Peyer's patch (tissue), 4 donors: ENCODE measurements at regions not wholly inside any gene's neighbourhood (a gene's known extent, or its start where the extent isn't known, plus 50 kb on each side); places are given as distances from the start of the nearest gene placed in this dataset.

Source experiments
- DNase-seq, 3 donors: peaks; one replicate each; pipeline ENCODE4 v3.0.0-alpha.2; 2017 to 2019
- H3K27ac ChIP-seq, 4 donors: fragments of 200-600 bp; sonication (generic); one replicate each; pipeline ENCODE4 v1.5.1; 2016 to 2019
- H3K27me3 ChIP-seq, 2 donors: fragments of 200-600 bp; sonication (generic); one replicate each; pipeline ENCODE4 v1.5.1; 2019
- H3K36me3 ChIP-seq, 3 donors: fragments of 200-600 bp; sonication (generic); one replicate each; pipeline ENCODE4 v1.5.1; 2016 to 2019
- H3K4me1 ChIP-seq, 4 donors: fragments of 200-600 bp; sonication (generic); one replicate each; pipeline ENCODE4 v1.5.1; 2016 to 2019
- H3K4me3 ChIP-seq, 4 donors: fragments of 200-600 bp; sonication (generic); 1 replicate in 3 of 4; 2 replicates in 1 of 4; pipeline ENCODE4 v1.5.1; 2016 to 2019; ENCODE audit warnings: mild to moderate bottlenecking in 1 of 4
- H3K9me3 ChIP-seq, 4 donors: fragments of 200-600 bp; sonication (generic); one replicate each; pipeline ENCODE4 v1.5.1; 2016 to 2019; ENCODE audit warnings: mild to moderate bottlenecking in 1 of 4
- CTCF ChIP-seq, 6 experiments: fragments of 450-650 bp in 4 of 6; fragments of 200-600 bp in 2 of 6; sonication (generic) in 1 of 6; IDR thresholded peaks; one replicate each; pipeline ENCODE4 v1.5.1; 2017 to 2019; ENCODE audit warnings: antibody characterized with exemption in 6 of 6, mild to moderate bottlenecking in 3 of 6, moderate library complexity in 1 of 6
- POLR2A ChIP-seq, 2 donors: fragments of 450-650 bp; IDR thresholded peaks; one replicate each; pipeline ENCODE4 v1.5.1; 2017; ENCODE audit warnings: antibody characterized with exemption in 2 of 2, mild to moderate bottlenecking in 2 of 2, moderate library complexity in 2 of 2

- no peak for DNase-seq
- H3K36me3 ChIP-seq = no peaks in the 10 kb centered on the region
- TF ChIP-seq POLR2A (IDR thresholded peaks at IDR 0.05) (no peak), CTCF (IDR thresholded peaks at IDR 0.05) (peak in 4 of 6 experiments; percentile 17 to 47 (median 36))
- H3K9me3 ChIP-seq = no peaks in the 10 kb centered on the region
- no peaks in the 10 kb centered on the region for H3K27me3 ChIP-seq
- H3K27ac ChIP-seq = no peak overlapping the region
- no peak overlapping the region for H3K4me3 ChIP-seq
- H3K4me1 ChIP-seq = no peaks in the 10 kb centered on the region
Measured at GRCh38 chr5:86968301-86968753, 299.4 kb upstream of the RASA1 start.

GRCh38 chr5:86970361-86970760, 297.3 kb upstream of the RASA1 start:
- Histone ChIP-seq H3K4me1 (no peaks in the 10 kb centered on the region), H3K9me3 (no peaks in the 10 kb centered on the region), H3K27ac (no peak overlapping the region), H3K36me3 (no peaks in the 10 kb centered on the region), H3K27me3 (no peaks in the 10 kb centered on the region), H3K4me3 (no peak overlapping the region)
- DNase-seq = no peak
- no peak for TF ChIP-seq CTCF (IDR thresholded peaks at IDR 0.05)
- no peak for TF ChIP-seq POLR2A (IDR thresholded peaks at IDR 0.05)

- no peaks in the 10 kb centered on the region for H3K9me3 ChIP-seq
- no peaks in the 10 kb centered on the region for H3K4me1 ChIP-seq
- no peak overlapping the region for H3K4me3 ChIP-seq
- no peak overlapping the region for H3K27ac ChIP-seq
- no peak for DNase-seq
- no peaks in the 10 kb centered on the region for H3K36me3 ChIP-seq
- TF ChIP-seq CTCF (IDR thresholded peaks at IDR 0.05) = peak in 3 of 6 experiments; percentile 19 to 27 (median 26)
- no peak for TF ChIP-seq POLR2A (IDR thresholded peaks at IDR 0.05)
- no peaks in the 10 kb centered on the region for H3K27me3 ChIP-seq
Measured at GRCh38 chr5:86971034-86971571, 296.6 kb upstream of the RASA1 start.

- Histone ChIP-seq H3K27ac (no peak overlapping the region), H3K9me3 (no peaks in the 10 kb centered on the region), H3K27me3 (no peaks in the 10 kb centered on the region), H3K4me3 (no peak overlapping the region), H3K4me1 (no peaks in the 10 kb centered on the region), H3K36me3 (no peaks in the 10 kb centered on the region)
- no peak for DNase-seq
- no peak for TF ChIP-seq POLR2A (IDR thresholded peaks at IDR 0.05)
- TF ChIP-seq CTCF (IDR thresholded peaks at IDR 0.05) = no peak
Measured at GRCh38 chr5:86974955-86975354, 292.7 kb upstream of the RASA1 start.

GRCh38 chr5:86977190-86977589, 290.5 kb upstream of the RASA1 start:
- DNase-seq = no peak
- Histone ChIP-seq H3K27me3 (no peaks in the 10 kb centered on the region), H3K4me1 (no peaks in the 10 kb centered on the region), H3K9me3 (no peaks in the 10 kb centered on the region), H3K27ac (no peak overlapping the region), H3K36me3 (no peaks in the 10 kb centered on the region), H3K4me3 (no peak overlapping the region)
- TF ChIP-seq POLR2A (IDR thresholded peaks at IDR 0.05) (no peak), CTCF (IDR thresholded peaks at IDR 0.05) (no peak)

- no peak for DNase-seq
- no peaks in the 10 kb centered on the region for H3K36me3 ChIP-seq
- no peak overlapping the region for H3K4me3 ChIP-seq
- TF ChIP-seq POLR2A (IDR thresholded peaks at IDR 0.05) = no peak
- TF ChIP-seq CTCF (IDR thresholded peaks at IDR 0.05) = no peak
- H3K27ac ChIP-seq = no peak overlapping the region
- H3K27me3 ChIP-seq = no peaks in the 10 kb centered on the region
- H3K9me3 ChIP-seq = no peaks in the 10 kb centered on the region
- H3K4me1 ChIP-seq = no peaks in the 10 kb centered on the region
Measured at GRCh38 chr5:86977808-86978207, 289.9 kb upstream of the RASA1 start.
